GM12875 (cell line): ENCODE measurements at regions not wholly inside any gene's neighbourhood (a gene's known extent, or its start where the extent isn't known, plus 50 kb on each side); places are given as distances from the start of the nearest gene placed in this dataset.
"Not testable (repeated sequence)": the region's sequence is repeated elsewhere in the genome, so short reads cannot be mapped to it uniquely, and the experiment has no call there.

ENCODE experiments used
- H3K4me3 ChIP-seq: one replicate; pipeline ENCODE4 v1.5.1; 2011; ENCODE audit warnings: low read depth, low read length, control low read depth
- TF ChIP-seq, protein P1 (sequence below): IDR thresholded peaks from 2 replicates; pipeline ENCODE4 v1.5.1; 2011; ENCODE audit warnings: low read depth, mild to moderate bottlenecking, control low read depth, inconsistent platforms, low read length, moderate library complexity, borderline replicate concordance; ENCODE audit not compliant: insufficient read depth

DNA sequence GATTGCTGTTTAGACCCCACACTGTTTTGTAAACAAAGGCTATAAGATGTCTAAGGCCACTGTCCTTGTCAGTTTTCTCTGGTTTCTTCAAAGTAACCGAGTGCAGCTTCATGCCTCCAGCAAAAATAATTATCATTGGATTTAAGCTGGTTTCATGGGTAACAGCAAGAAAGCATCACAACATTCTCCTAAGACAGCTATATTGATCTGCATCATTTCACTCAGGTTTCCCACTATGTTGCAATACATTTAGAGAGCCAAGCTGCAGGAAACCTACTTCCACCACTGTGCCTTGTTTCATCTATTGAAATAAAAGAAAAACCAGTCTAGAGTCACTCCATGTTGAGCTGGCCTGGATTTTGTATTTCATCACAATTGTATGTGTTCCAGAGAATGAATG is 351.4 kb downstream of the OXSM start:
- H3K4me3 ChIP-seq, result no peak overlapping the region
- TF ChIP-seq, protein P1, sequence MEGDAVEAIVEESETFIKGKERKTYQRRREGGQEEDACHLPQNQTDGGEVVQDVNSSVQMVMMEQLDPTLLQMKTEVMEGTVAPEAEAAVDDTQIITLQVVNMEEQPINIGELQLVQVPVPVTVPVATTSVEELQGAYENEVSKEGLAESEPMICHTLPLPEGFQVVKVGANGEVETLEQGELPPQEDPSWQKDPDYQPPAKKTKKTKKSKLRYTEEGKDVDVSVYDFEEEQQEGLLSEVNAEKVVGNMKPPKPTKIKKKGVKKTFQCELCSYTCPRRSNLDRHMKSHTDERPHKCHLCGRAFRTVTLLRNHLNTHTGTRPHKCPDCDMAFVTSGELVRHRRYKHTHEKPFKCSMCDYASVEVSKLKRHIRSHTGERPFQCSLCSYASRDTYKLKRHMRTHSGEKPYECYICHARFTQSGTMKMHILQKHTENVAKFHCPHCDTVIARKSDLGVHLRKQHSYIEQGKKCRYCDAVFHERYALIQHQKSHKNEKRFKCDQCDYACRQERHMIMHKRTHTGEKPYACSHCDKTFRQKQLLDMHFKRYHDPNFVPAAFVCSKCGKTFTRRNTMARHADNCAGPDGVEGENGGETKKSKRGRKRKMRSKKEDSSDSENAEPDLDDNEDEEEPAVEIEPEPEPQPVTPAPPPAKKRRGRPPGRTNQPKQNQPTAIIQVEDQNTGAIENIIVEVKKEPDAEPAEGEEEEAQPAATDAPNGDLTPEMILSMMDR, result no peak

DNA sequence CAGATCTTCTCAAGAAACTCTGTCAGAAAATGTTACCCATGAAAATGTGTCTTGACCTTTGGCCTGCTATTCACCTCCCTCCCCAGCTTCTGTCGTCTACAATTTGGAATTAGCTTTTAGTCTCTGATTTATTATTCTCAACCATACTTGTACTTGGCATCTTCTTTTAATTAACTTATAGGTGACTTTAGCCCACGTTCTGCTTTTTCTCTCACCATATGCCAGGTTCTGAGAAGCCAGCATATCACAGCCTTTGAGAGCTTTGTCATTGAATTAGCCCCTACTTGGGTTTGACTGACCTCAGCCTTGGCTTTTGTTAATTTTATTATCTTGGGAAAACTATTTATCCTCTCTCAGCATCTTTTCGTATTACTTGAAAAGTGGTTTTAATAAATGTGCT is 355.9 kb downstream of the OXSM start:
- TF ChIP-seq, protein P1, result no peak
- no peak overlapping the region for H3K4me3 ChIP-seq

DNA sequence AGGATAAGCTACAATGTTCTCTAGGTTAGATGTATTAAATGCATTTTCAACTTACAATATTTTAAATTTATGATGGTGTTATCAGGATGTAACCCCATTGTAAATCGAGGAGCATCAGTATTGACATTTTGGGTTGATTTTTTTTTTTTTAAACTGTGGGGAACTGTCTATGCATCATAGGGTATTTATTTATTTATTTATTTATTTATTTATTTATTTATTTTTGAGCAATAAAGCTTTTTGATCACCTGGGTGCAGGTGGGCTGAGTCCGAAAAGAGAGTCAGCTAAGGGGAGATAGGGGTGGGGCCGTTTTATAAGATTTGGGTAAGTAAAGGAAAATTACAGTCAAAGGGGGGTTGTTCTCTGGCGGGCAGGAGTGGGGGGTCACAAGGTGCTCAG is 367.5 kb downstream of the OXSM start:
- not testable (repeated sequence) for H3K4me3 ChIP-seq

DNA sequence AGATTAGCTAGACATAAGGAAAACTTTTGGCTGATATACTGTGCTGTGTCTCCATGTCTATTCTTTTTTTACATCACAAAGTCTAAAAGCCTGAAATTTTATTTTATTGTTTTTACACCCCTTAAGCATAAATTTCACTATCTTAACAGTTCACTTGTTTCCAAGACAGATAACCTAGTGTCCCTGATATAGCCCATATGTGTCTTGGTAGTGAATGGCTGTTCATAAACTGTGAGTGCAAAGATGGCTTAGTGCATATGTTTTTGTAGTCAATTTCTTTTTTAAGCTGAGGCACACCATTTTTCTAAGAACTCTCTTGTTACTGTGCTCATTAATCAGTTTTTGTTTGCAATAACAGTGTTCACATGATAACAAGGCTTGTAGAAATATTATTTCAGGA is 381.1 kb downstream of the OXSM start:
- H3K4me3 ChIP-seq, result no peak overlapping the region
- TF ChIP-seq, protein P1, result no peak

DNA sequence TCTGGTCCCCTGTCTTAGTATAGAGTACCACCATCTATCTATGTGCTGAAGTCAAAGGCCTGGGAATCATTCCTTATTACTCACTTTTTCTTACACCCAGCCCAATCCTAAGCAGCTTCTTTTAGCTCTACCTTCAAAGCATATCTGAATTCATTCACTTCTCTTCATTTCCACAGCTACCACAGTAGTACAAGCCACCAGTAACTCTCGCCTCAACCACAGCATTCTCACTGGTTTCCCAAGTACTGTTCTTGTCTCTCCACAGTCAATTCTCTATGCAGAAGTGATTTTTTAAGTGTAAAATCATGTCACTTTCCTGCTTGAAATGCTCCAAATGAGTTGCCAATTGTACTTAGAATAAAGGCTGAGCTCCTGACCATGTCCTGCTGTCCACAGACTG is 401.7 kb downstream of the OXSM start:
- TF ChIP-seq, protein P1, result no peak
- H3K4me3 ChIP-seq, result no peak overlapping the region

DNA sequence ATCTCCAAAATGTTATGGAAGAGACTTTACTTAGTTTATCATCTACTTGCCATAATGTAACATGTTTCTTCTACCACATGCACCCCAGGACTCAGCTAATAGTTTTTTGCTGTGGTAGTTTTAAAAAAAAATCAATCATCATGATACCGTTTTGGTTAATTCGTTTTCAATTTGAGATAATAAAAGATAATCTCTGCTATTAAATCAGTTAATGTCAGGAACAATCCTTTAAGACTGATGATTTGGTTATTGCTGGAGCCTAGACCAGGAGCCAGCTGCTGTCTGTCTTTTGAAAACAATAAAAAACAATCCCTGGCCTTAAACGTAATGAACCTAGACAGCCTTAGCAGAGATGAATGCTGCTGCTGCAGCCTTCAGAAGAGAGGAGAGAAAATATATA is 403.7 kb downstream of the OXSM start:
- no peak overlapping the region for H3K4me3 ChIP-seq
- TF ChIP-seq, protein P1, result no peak

DNA sequence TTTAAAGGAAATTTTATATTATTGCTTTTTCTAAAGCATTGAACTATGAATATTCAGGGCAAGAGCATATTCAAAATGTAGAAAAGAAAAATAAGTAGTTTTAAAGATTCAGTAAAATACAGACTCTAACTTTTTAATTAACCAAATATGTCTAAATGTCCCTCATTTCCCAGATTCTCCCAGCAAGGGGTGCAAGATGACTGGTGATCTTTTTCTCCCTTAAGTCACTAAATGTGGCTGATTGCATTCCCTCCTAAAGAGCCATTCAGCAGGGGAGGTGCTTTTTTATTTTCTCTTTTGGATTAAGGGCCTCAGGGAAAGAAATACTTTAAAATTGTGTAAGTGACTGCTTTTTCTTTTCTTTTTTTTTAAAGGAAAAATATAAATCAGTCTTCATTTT is 406.9 kb downstream of the OXSM start:
- TF ChIP-seq, protein P1, result no peak
- H3K4me3 ChIP-seq, result no peak overlapping the region

DNA sequence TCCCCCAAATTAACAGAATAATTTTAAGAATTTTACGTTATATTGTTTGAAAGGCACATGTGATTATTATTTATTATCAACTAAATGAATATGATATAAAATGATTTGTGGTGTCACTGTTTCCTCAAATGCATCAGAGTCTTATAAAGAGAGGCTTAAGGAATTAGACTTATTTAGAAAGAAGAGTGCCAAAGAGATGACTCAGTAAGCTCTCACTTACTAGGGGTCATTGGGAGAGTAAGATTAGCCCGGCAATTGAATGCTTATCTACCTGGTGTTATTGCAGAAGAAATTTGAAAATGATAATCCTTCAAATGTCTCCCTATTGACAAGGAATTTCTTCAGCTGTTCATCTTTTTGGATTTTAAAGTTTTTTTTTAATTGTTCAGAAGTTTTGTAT is 408.7 kb downstream of the OXSM start:
- TF ChIP-seq, protein P1, result no peak
- H3K4me3 ChIP-seq, result no peak overlapping the region
